ENCODE measurements at regions not wholly inside any gene's neighbourhood (a gene's known extent, or its start where the extent isn't known, plus 50 kb on each side); places are given as distances from the start of the nearest gene placed in this dataset.

GRCh38 chr2:146317959-146318358, 1526.9 kb upstream of the ACVR2A start:
- ATAC-seq (ENCODE audit: low FRiP score) (no peak), DNase-seq (ENCODE audit: low spot score) (no peak)
- TF ChIP-seq, protein P1, sequence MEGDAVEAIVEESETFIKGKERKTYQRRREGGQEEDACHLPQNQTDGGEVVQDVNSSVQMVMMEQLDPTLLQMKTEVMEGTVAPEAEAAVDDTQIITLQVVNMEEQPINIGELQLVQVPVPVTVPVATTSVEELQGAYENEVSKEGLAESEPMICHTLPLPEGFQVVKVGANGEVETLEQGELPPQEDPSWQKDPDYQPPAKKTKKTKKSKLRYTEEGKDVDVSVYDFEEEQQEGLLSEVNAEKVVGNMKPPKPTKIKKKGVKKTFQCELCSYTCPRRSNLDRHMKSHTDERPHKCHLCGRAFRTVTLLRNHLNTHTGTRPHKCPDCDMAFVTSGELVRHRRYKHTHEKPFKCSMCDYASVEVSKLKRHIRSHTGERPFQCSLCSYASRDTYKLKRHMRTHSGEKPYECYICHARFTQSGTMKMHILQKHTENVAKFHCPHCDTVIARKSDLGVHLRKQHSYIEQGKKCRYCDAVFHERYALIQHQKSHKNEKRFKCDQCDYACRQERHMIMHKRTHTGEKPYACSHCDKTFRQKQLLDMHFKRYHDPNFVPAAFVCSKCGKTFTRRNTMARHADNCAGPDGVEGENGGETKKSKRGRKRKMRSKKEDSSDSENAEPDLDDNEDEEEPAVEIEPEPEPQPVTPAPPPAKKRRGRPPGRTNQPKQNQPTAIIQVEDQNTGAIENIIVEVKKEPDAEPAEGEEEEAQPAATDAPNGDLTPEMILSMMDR (IDR thresholded peaks at IDR 0.05): no peak

DNA sequence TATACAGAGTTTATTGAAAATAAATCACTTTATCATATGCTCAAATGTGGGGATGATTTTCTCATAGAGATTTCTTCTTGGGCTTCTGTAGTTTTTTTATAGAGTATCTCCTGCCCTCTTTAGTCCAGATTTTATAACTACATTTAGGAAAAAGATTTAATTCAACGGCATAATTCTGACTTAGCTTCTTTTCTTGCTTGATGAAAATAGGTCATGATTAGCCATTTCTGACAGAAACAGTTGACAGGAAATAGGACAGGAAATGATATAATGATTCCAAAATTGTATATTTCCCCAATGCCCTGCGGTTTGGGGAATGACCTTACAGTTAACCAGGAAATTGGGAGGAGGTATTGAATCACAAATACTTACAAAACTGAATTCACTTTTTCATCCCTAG, 1531.9 kb upstream of the ACVR2A start:
- TF ChIP-seq, protein P1 (IDR thresholded peaks at IDR 0.05): no peak
- ATAC-seq (ENCODE audit: low FRiP score): no peak
- DNase-seq (ENCODE audit: low spot score): no peak

- TF ChIP-seq, protein P1 (IDR thresholded peaks at IDR 0.05): no peak
- DNase-seq (ENCODE audit: low spot score) (no peak), ATAC-seq (ENCODE audit: low FRiP score) (no peak)
Observed at GRCh38 chr2:146305164-146305563, 1539.7 kb upstream of the ACVR2A start.

DNA sequence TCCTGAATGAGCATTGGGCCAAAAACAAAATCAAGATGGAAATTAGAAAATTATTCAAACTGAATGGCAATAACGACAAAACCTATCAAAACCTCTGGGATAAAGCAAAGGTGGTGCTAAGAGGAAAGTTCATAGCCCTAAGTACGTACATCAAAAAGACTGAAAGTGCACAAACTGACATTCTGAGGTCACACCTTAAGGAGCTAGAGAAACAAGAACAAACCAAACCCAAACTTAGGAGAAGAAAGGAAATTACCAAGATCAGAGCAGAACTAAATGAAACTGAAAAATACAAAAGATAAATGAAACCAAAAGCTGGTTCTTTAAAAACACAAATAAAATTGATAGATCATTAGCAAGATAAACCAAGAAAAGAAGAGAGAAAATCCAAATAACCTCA, 1543.5 kb upstream of the ACVR2A start:
- no peak for ATAC-seq (ENCODE audit: low FRiP score)
- no peak for DNase-seq (ENCODE audit: low spot score)
- TF ChIP-seq, protein P1 (IDR thresholded peaks at IDR 0.05): no peak

DNA sequence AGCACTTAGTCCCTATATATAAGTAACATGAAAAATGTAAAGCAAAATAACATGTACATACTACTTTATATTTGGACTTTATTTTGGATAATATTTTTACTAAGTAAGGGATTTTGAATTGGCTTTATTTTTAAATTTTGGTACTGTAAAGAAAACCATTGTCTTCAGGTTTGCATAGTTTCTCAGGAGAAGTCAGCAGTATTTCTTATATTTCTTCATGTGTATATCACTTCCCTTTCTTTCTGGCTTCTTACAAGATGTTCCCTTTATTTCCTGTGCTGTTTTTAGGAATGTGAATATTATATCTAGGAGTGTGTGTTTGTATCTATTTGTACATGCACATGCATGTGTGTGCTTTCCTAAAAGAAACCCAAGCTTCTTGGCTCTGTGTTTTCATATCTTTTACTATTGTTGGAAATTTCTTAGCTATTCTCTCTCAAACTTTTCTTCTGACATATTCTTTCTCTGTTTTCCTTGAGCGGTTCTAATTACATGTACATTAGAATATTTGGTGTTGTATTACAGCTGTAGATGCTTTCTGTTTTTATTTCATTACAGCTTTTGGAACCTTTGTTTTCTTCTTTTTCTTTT, 1549.7 kb upstream of the ACVR2A start:
- ATAC-seq (ENCODE audit: low FRiP score) (no peak), DNase-seq (ENCODE audit: low spot score) (no peak)
- TF ChIP-seq, protein P1 (IDR thresholded peaks at IDR 0.05): no peak

DNA sequence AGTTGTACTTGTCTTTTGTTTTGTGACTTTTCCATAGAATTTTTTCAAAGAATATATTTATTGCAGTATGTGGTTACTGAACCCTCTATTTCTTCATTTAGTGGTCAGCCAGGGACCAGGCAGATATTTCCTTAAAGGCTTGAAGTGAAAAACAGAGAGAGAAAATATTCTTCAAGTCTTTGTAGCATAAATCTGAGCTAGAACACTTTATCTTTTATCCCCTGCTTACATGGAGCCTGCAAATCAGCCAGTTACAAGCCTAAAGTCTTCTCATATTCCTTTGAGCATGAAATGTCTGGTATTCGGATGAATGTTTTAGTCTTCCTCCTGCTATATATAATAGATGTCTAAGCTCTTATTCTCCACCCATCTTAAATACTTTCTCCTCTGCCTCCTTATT, 1557.5 kb upstream of the ACVR2A start:
- DNase-seq (ENCODE audit: low spot score): no peak
- ATAC-seq (ENCODE audit: low FRiP score): no peak
- TF ChIP-seq, protein P1 (IDR thresholded peaks at IDR 0.05): no peak

DNA sequence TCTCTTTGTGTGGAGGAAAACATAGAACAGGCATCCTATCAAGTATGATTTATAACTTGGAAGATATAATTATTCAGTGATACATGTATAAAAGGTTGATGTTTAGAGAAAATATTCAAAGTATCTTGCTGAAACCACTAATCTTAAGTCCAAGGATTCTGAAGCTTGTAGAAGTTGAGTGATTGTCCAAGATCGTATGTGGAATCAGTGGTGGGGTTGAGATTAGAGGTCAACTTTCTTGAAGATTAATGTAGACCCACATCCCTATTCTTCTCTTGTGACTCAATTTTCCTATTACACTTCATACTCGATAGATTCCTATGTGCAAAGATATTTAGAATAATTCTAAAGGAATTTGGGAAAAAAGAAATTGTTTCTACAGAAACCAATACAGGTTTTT, 1565.9 kb upstream of the ACVR2A start:
- ATAC-seq (ENCODE audit: low FRiP score) (no peak), DNase-seq (ENCODE audit: low spot score) (no peak)
- TF ChIP-seq, protein P1 (IDR thresholded peaks at IDR 0.05): no peak

All from omental fat pad (tissue), 3 donors.